PFSK-1 (cell line): ENCODE measurements at regions not wholly inside any gene's neighbourhood (a gene's known extent, or its start where the extent isn't known, plus 50 kb on each side); places are given as distances from the start of the nearest gene placed in this dataset.

Experiments used
- FOXP2 ChIP-seq: optimal IDR thresholded peaks from 2 replicates; pipeline ENCODE3; 2011; ENCODE audit warnings: borderline replicate concordance, control low read depth, inconsistent platforms; ENCODE audit not compliant: insufficient read depth; ENCODE audit errors: extremely low read length, extremely low read depth
- POLR2AphosphoS5 ChIP-seq: IDR thresholded peaks from 2 replicates; pipeline ENCODE4 v1.6.1; 2012; ENCODE audit warnings: low read depth, mild to moderate bottlenecking, control low read depth, low read length, moderate library complexity
- REST ChIP-seq, 2 experiments: IDR thresholded peaks; 2 replicates each; pipeline versions ENCODE4 v1.6.1 to v1.8.0; 2011 to 2012; ENCODE audit warnings: low read depth in 2 of 2, low read length in 2 of 2, control low read depth in 1 of 2, inconsistent platforms in 1 of 2, mild to moderate bottlenecking in 1 of 2, moderate library complexity in 1 of 2; ENCODE audit not compliant: insufficient read depth in 1 of 2
- SIN3A ChIP-seq: IDR thresholded peaks from 2 replicates; pipeline ENCODE4 v1.6.1; 2012; ENCODE audit warnings: mild to moderate bottlenecking, low read length, moderate library complexity, borderline replicate concordance; ENCODE audit not compliant: insufficient read depth
- TAF1 ChIP-seq: IDR thresholded peaks from 2 replicates; pipeline ENCODE4 v1.6.1; 2012; ENCODE audit warnings: low read length, control low read depth, borderline replicate concordance; ENCODE audit not compliant: insufficient read depth

GRCh38 chr5:157924931-157925729 is 66.2 kb upstream of the CLINT1 start:
- no peak for TF ChIP-seq POLR2AphosphoS5
- TF ChIP-seq REST (IDR thresholded peaks at IDR 0.05; ENCODE audit: insufficient read depth in 1 of 2, low read depth in 2 of 2, low read length in 2 of 2) = no peak
- TF ChIP-seq TAF1 = no peak
- TF ChIP-seq SIN3A = no peak
- no peak for TF ChIP-seq FOXP2
